K562 (cell line): ENCODE measurements at regions not wholly inside any gene's neighbourhood (a gene's known extent, or its start where the extent isn't known, plus 50 kb on each side); places are given as distances from the start of the nearest gene placed in this dataset.
"Not testable (repeated sequence)": the region's sequence is repeated elsewhere in the genome, so short reads cannot be mapped to it uniquely, and the experiment has no call there.

ENCODE experiments used
- ATAC-seq: fragments of 200-7000 bp; cut with Tn5 transposase; 3 replicates; pipeline ENCODE4 v1.9.1; 2020; ENCODE audit warnings: moderate library complexity
- BruUV-seq: library from RNA; stranded (reverse); fragments of 400-500 nt; replicated peaks from 2 replicates; lab custom pipeline; 2021; lab: Mats Ljungman, UMichigan
- CTCF ChIA-PET: fragments of 300-600 bp; formaldehyde crosslinking; extraction: SDS; loops from one replicate; lab custom pipeline; 2021; ENCODE audit warnings: low intra/inter-chr PET ratio; lab: Yijun Ruan, JAX
- POLR2A ChIA-PET: fragments of 300-600, 350-650 bp; sonication (Branson Sonifier 250); formaldehyde crosslinking; extraction: SDS; loops from one replicate; lab custom pipeline; 2021; ENCODE audit warnings: antibody characterized with exemption, inconsistent platforms; lab: Yijun Ruan, JAX
- DNase-seq, 4 experiments: peaks; one replicate each; pipeline versions ENCODE4 v3.0.0 to v3.0.0-alpha.2; 2011 to 2018; ENCODE audit warnings: low spot score in 3 of 4, mixed read lengths in 3 of 4; ENCODE audit errors: extremely low read depth in 1 of 4
- FAIRE-seq: peaks from 2 replicates; lab custom pipeline; 2011; peaks lifted over from hg19 to GRCh38; lab: Jason Lieb, UNC
- H2AFZ ChIP-seq: 2 replicates; pipeline ENCODE4 v1.6.0; 2011; ENCODE audit warnings: low read depth, low read length, control low read depth, inconsistent platforms
- H3K27ac ChIP-seq: fragments of 200-600 bp; 3 replicates; pipeline ENCODE4 v1.8.0; 2011; ENCODE audit warnings: low read depth, mild to moderate bottlenecking, control low read depth, inconsistent platforms, low read length, moderate library complexity, mixed read lengths; ENCODE audit errors: extremely low read depth
- H3K27me3 ChIP-seq, 2 experiments: fragments of 300-600 bp in 1 of 2; 2 replicates in 1 of 2; 3 replicates in 1 of 2; pipeline versions ENCODE4 v1.6.0 to v1.8.0; 2011; ENCODE audit warnings: inconsistent platforms in 2 of 2, low read length in 2 of 2, mild to moderate bottlenecking in 1 of 2, mixed read lengths in 1 of 2, moderate library complexity in 1 of 2; ENCODE audit not compliant: control insufficient read depth in 2 of 2, insufficient read depth in 2 of 2
- H3K36me3 ChIP-seq: fragments of 300-600 bp; 3 replicates; pipeline ENCODE4 v1.8.0; 2011; ENCODE audit warnings: mild to moderate bottlenecking, low read length, inconsistent platforms; ENCODE audit not compliant: control insufficient read depth, insufficient read depth
- H3K4me1 ChIP-seq, 2 experiments: fragments of 200-600 bp in 1 of 2; replicated peaks in 1 of 2; 2 replicates in 1 of 2; 3 replicates in 1 of 2; pipeline versions ENCODE4 v1.5.1 to v1.8.0; 2011; ENCODE audit warnings: inconsistent platforms in 2 of 2, low read length in 2 of 2, mild to moderate bottlenecking in 1 of 2, mixed read lengths in 1 of 2, moderate library complexity in 1 of 2; ENCODE audit not compliant: control insufficient read depth in 2 of 2, insufficient read depth in 2 of 2
- H3K4me2 ChIP-seq: 2 replicates; pipeline ENCODE4 v1.6.1; 2011; ENCODE audit warnings: low read length, control low read depth, inconsistent platforms, mixed read lengths; ENCODE audit not compliant: insufficient read depth
- H3K4me3 ChIP-seq: fragments of 200-600 bp; sonication (generic), shearing (Covaris generic); 2 replicates; pipeline ENCODE4 v1.5.1; 2016; ENCODE audit warnings: control low read depth, inconsistent platforms
- H3K79me2 ChIP-seq: fragments of 200-600 bp; 3 replicates; pipeline ENCODE4 v1.8.0; 2011; ENCODE audit warnings: low read length, inconsistent platforms; ENCODE audit not compliant: control insufficient read depth, insufficient read depth
- H3K9ac ChIP-seq, 2 experiments: 2 replicates each; pipeline versions ENCODE4 v1.6.0 to v1.6.1; 2011; ENCODE audit warnings: low read depth in 2 of 2, low read length in 2 of 2, control low read depth in 1 of 2, inconsistent platforms in 1 of 2, mild to moderate bottlenecking in 1 of 2, mixed read lengths in 1 of 2; ENCODE audit not compliant: insufficient read depth in 1 of 2
- H3K9me1 ChIP-seq: one replicate; pipeline ENCODE4 v1.6.0; 2011; ENCODE audit warnings: inconsistent platforms, mild to moderate bottlenecking, low read length, moderate library complexity; ENCODE audit not compliant: control insufficient read depth, insufficient read depth
- H3K9me3 ChIP-seq: replicated peaks from 2 replicates; pipeline ENCODE4 v1.5.1; 2011; ENCODE audit warnings: low read depth, low read length, inconsistent platforms; ENCODE audit not compliant: control insufficient read depth, insufficient read depth
- H4K20me1 ChIP-seq: replicated peaks from 2 replicates; pipeline ENCODE4 v1.6.1; 2011; ENCODE audit warnings: low read length, inconsistent platforms, mixed read lengths; ENCODE audit not compliant: control insufficient read depth, insufficient read depth
- BDP1 ChIP-seq: IDR thresholded peaks from 3 replicates; pipeline ENCODE4 v1.6.1; 2011; ENCODE audit not compliant: insufficient read length, insufficient read depth
- ELF1 ChIP-seq: fragments of 200-800 bp; sonication (Bioruptor generic); IDR thresholded peaks from 2 replicates; pipeline ENCODE4 v1.6.1; 2016; ENCODE audit warnings: missing genetic modification characterization, missing compliant biosample characterization
- SNRNP70 ChIP-seq: fragments of 200-400 bp; formaldehyde crosslinking; optimal IDR thresholded peaks from 2 replicates; pipeline ENCODE3; 2017; ENCODE audit warnings: low read depth, low read length
- ZHX1 ChIP-seq: fragments of 150-350 bp; conservative IDR thresholded peaks from 2 replicates; pipeline ENCODE4 v1.6.1; 2014; ENCODE audit warnings: low read length
- ZNF444 ChIP-seq: fragments of 250-450 bp; sonication (Bioruptor Pico); IDR thresholded peaks from 2 replicates; pipeline ENCODE4 v1.4.0; 2020; ENCODE audit warnings: mild to moderate bottlenecking, moderate library complexity
- WGBS: fragments of 100-300 bp; shearing (Covaris generic); methylation state at CpG from one replicate; pipeline ENCODE4 v1.1.6; 2016; ENCODE audit warnings: low coverage, mixed read lengths; ENCODE audit not compliant: insufficient coverage; ENCODE audit errors: missing lambda C conversion rate; 5-methylcytosine and 5-hydroxymethylcytosine counted together
- in situ Hi-C: fragments of 300-500 bp; cut with MboI; formaldehyde crosslinking; loops from 4 replicates; pipeline ENCODE4 v1.15.0; 2018; ENCODE audit warnings: inconsistent platforms, mixed read lengths
- intact Hi-C: fragments of 100-400 bp; cut with micrococcal nuclease; formaldehyde crosslinking; loops from 2 replicates; pipeline ENCODE4 v1.14.2; 2022
- TF ChIP-seq, protein P1 (sequence below): sonication (generic); formaldehyde crosslinking; IDR thresholded peaks from 2 replicates; pipeline ENCODE4 v1.8.1; 2023; ENCODE audit warnings: mild to moderate bottlenecking, missing genetic modification reagents, moderate library complexity

GRCh38 chr5:32531885-32532520 is 53.4 kb upstream of the SUB1 start (continued):
- TF ChIP-seq ZHX1 = no peak
- TF ChIP-seq, protein P1, sequence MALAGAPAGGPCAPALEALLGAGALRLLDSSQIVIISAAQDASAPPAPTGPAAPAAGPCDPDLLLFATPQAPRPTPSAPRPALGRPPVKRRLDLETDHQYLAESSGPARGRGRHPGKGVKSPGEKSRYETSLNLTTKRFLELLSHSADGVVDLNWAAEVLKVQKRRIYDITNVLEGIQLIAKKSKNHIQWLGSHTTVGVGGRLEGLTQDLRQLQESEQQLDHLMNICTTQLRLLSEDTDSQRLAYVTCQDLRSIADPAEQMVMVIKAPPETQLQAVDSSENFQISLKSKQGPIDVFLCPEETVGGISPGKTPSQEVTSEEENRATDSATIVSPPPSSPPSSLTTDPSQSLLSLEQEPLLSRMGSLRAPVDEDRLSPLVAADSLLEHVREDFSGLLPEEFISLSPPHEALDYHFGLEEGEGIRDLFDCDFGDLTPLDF (CRISPR knock-in tag) = no peak
- TF ChIP-seq ELF1 (tag) = 0 out of 2 replicates have a peak, but pooled peaks have one; percentile 19
- TF ChIP-seq ZNF444 (CRISPR knock-in tag) = no peak
- no peak for TF ChIP-seq BDP1
- no peak for TF ChIP-seq SNRNP70

DNA sequence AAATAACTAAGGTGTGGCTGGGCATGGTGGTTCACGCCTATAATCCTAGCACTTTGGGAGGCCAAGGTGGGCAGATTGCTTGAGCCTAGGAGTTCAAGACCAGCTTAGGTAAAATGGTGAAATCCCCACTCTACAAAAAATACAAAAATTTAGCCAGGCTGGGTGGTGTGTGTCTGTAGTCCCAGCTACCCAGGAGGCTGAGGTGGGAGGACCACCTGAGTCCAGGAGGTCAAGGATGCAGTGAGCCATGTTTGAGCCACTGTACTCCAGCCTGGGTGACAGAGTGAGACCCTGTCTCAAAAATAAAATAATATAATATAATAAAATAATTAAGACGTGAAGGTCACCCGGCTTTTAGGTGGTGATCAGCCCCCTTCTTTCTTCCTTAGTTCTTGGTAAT is 58.0 kb upstream of the SUB1 start:
- H2AFZ ChIP-seq, H3K4me2 ChIP-seq, DNase-seq, H3K9ac ChIP-seq, H3K79me2 ChIP-seq, ATAC-seq, POLR2A ChIA-PET, FAIRE-seq, BruUV-seq, H3K4me3 ChIP-seq, H3K9me1 ChIP-seq, H3K27ac ChIP-seq, H3K4me1 ChIP-seq, intact Hi-C loops, H4K20me1 ChIP-seq, H3K9me3 ChIP-seq, in situ Hi-C loops, H3K36me3 ChIP-seq: not testable (repeated sequence)
- CTCF ChIA-PET = interaction anchor here (0.7 kb wide), 1 partner anchor 29 kb away, joined by 3 read pairs; no protein-coding TSS in a partner anchor
- peaks cover 25 to 43% of the 10 kb centered on the region in 2 experiments for H3K27me3 ChIP-seq
- WGBS = 6% methylated on average over 3 of the region's 3 CpGs
